ENCODE measurements at regions not wholly inside any gene's neighbourhood (a gene's known extent, or its start where the extent isn't known, plus 50 kb on each side); places are given as distances from the start of the nearest gene placed in this dataset.

- no peak for TF ChIP-seq CTCF (conservative IDR thresholded peaks at IDR 0.05 in 1 of 2, IDR thresholded peaks at IDR 0.05 in 1 of 2; ENCODE audit: extremely low read depth in 1 of 2, insufficient read depth in 1 of 2, low read depth in 1 of 2, low read length in 2 of 2)
- TF ChIP-seq EZH2 (IDR thresholded peaks at IDR 0.05; ENCODE audit: borderline replicate concordance, low read length), result no peak
Observed at GRCh38 chr4:3374667-3375066, 67.1 kb upstream of the HGFAC start.
